ENCODE measurements at regions not wholly inside any gene's neighbourhood (a gene's known extent, or its start where the extent isn't known, plus 50 kb on each side); places are given as distances from the start of the nearest gene placed in this dataset.

GRCh38 chr5:121377461-121377860 is 474.2 kb upstream of the FTMT start:
- H3K4me3 ChIP-seq (ENCODE audit: low read length), result no peak overlapping the region
- TF ChIP-seq CTCF (conservative IDR thresholded peaks at IDR 0.05; ENCODE audit: low read depth, low read length), result no peak
- DNase-seq (ENCODE audit: low read depth), result no peak

DNA sequence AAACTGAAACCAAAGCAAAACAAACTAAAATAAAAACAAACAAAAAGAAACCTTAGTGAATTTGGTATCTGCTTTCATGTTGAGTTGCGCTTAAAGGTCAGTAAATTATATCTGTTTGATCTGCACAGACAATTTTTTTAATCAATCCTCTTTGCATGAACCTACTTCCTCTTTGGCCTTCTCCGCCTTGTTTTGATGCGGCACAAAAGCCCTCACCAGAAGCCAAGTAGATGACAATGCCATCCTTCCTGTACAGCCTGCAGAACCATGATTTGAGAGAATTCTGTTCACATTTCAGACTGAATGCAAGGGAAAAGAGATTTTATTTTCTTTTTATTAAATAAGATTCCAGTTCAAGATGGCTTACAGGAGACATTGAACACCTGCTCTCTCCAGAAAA is 473.6 kb upstream of the FTMT start:
- DNase-seq (ENCODE audit: low read depth), result no peak
- no peak overlapping the region for H3K4me3 ChIP-seq (ENCODE audit: low read length)
- TF ChIP-seq CTCF (conservative IDR thresholded peaks at IDR 0.05; ENCODE audit: low read depth, low read length), result no peak

GRCh38 chr5:121378559-121379359 is 472.9 kb upstream of the FTMT start:
- DNase-seq (ENCODE audit: low read depth), result no peak
- H3K4me3 ChIP-seq (ENCODE audit: low read length), result no peak overlapping the region

GRCh38 chr5:121380066-121380465 is 471.6 kb upstream of the FTMT start:
- no peak for TF ChIP-seq CTCF (conservative IDR thresholded peaks at IDR 0.05; ENCODE audit: low read depth, low read length)
- no peak for DNase-seq (ENCODE audit: low read depth)
- H3K4me3 ChIP-seq (ENCODE audit: low read length), result no peak overlapping the region

More at GRCh38 chr5:121378559-121379359, 472.9 kb upstream of the FTMT start:
- no peak for TF ChIP-seq CTCF (conservative IDR thresholded peaks at IDR 0.05; ENCODE audit: low read depth, low read length)

DNA sequence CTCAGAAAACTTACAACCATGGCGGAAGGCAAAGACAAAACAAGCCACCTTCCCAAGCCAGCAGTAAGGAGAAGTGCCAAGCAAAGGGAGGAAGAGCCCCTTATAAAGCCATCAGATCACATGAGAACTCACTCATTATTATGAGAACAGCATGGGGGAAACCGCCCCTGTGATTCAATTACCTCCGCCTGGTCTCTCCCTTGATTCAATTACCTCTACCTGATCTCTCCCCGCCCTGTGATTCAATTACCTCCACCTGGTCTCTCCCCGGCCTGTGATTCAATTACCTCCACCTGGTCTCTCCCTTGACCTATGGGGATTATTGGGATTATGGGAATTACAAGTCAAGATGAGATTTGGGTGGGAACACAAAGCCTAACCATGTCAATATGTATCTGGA is 467.3 kb upstream of the FTMT start:
- no peak for DNase-seq (ENCODE audit: low read depth)
- no peak for TF ChIP-seq CTCF (conservative IDR thresholded peaks at IDR 0.05; ENCODE audit: low read depth, low read length)
- H3K4me3 ChIP-seq (ENCODE audit: low read length), result no peak overlapping the region

- no peak overlapping the region for H3K4me3 ChIP-seq (ENCODE audit: low read length)
- DNase-seq (ENCODE audit: low read depth), result no peak
- TF ChIP-seq CTCF (conservative IDR thresholded peaks at IDR 0.05; ENCODE audit: low read depth, low read length), result no peak
Observed at GRCh38 chr5:121386334-121386733, 465.3 kb upstream of the FTMT start.

DNA sequence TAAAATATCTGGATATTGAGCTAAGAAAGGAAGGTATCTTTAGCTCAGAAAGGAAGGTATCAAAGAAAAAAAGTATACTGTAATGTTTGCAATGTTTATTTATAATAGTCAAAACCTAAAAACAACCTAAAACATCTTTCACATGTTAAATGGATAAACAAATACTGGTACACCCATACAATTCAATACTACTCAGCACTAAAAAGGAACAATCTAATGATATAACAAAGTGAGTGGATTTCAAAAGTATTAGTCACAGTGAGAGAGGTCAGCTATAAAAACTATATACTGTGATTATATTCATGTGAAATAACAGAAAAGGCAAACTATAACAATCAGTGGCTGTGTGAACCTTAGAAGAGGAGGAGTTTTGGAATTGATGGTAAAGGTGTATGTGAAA is 455.0 kb upstream of the FTMT start:
- H3K4me3 ChIP-seq (ENCODE audit: low read length), result no peak overlapping the region
- no peak for TF ChIP-seq CTCF (conservative IDR thresholded peaks at IDR 0.05; ENCODE audit: low read depth, low read length)
- no peak for DNase-seq (ENCODE audit: low read depth)
